ENCODE measurements at regions not wholly inside any gene's neighbourhood (a gene's known extent, or its start where the extent isn't known, plus 50 kb on each side); places are given as distances from the start of the nearest gene placed in this dataset.

- Histone ChIP-seq H3K27ac (ENCODE audit: low read depth in 1 of 2, low read length in 2 of 2) (no peak overlapping the region), H3K9me3 (ENCODE audit: control insufficient read depth, low read length) (no peaks in the 10 kb centered on the region), H3K36me3 (ENCODE audit: control insufficient read depth in 1 of 2, insufficient read depth in 2 of 2, low read length in 1 of 2) (no peaks in the 10 kb centered on the region), H3K4me1 (ENCODE audit: control insufficient read depth in 1 of 2, insufficient read depth in 2 of 2, low read length in 2 of 2) (no peaks in the 10 kb centered on the region), H3K4me3 (ENCODE audit: low read length in 2 of 2) (no peak overlapping the region), H3K27me3 (ENCODE audit: control insufficient read depth in 1 of 2, insufficient read depth in 2 of 2, low read length in 1 of 2) (no peaks in the 10 kb centered on the region)
- ATAC-seq (ENCODE audit: low FRiP score) (no peak), DNase-seq (no peak)
- WGBS, 2 donors, result 3 to 4% methylated on average over 1 of the region's 1 CpG
- intact Hi-C loops (cut with DNase I), result no loop called here
Measured at GRCh38 chr14:48384821-48385220, 709.4 kb upstream of the MDGA2 start.

GRCh38 chr14:48382961-48383360 is 707.6 kb upstream of the MDGA2 start:
- Histone ChIP-seq H3K27ac (ENCODE audit: low read depth in 1 of 2, low read length in 2 of 2) (no peak overlapping the region), H3K27me3 (ENCODE audit: control insufficient read depth in 1 of 2, insufficient read depth in 2 of 2, low read length in 1 of 2) (no peaks in the 10 kb centered on the region), H3K4me3 (ENCODE audit: low read length in 2 of 2) (no peak overlapping the region), H3K36me3 (ENCODE audit: control insufficient read depth in 1 of 2, insufficient read depth in 2 of 2, low read length in 1 of 2) (no peaks in the 10 kb centered on the region), H3K4me1 (ENCODE audit: control insufficient read depth in 1 of 2, insufficient read depth in 2 of 2, low read length in 2 of 2) (no peaks in the 10 kb centered on the region), H3K9me3 (ENCODE audit: control insufficient read depth, low read length) (no peaks in the 10 kb centered on the region)
- DNase-seq (peak in 1 of 2 donors; percentile 20), ATAC-seq (ENCODE audit: low FRiP score) (no peak)
- WGBS, 2 donors, result 89 to 91% methylated on average over 13 of the region's 13 CpGs
- intact Hi-C loops (cut with DNase I), result no loop called here

- Histone ChIP-seq H3K36me3 (ENCODE audit: control insufficient read depth in 1 of 2, insufficient read depth in 2 of 2, low read length in 1 of 2) (no peaks in the 10 kb centered on the region), H3K27me3 (ENCODE audit: control insufficient read depth in 1 of 2, insufficient read depth in 2 of 2, low read length in 1 of 2) (no peaks in the 10 kb centered on the region), H3K9me3 (ENCODE audit: control insufficient read depth, low read length) (no peaks in the 10 kb centered on the region), H3K27ac (ENCODE audit: low read depth in 1 of 2, low read length in 2 of 2) (no peak overlapping the region), H3K4me3 (ENCODE audit: low read length in 2 of 2) (no peak overlapping the region), H3K4me1 (ENCODE audit: control insufficient read depth in 1 of 2, insufficient read depth in 2 of 2, low read length in 2 of 2) (no peaks in the 10 kb centered on the region)
- intact Hi-C loops (cut with DNase I), result no loop called here
- 71 to 75% methylated on average over 1 of the region's 1 CpG for WGBS, 2 donors
- DNase-seq (no peak), ATAC-seq (ENCODE audit: low FRiP score) (no peak)
Measured at GRCh38 chr14:48378541-48378940, 703.1 kb upstream of the MDGA2 start.

GRCh38 chr14:48373981-48374380 is 698.6 kb upstream of the MDGA2 start:
- 19 to 27% methylated on average over 3 of the region's 3 CpGs for WGBS, 2 donors
- Histone ChIP-seq H3K36me3 (ENCODE audit: control insufficient read depth in 1 of 2, insufficient read depth in 2 of 2, low read length in 1 of 2) (no peaks in the 10 kb centered on the region), H3K27me3 (ENCODE audit: control insufficient read depth in 1 of 2, insufficient read depth in 2 of 2, low read length in 1 of 2) (no peaks in the 10 kb centered on the region), H3K4me1 (ENCODE audit: control insufficient read depth in 1 of 2, insufficient read depth in 2 of 2, low read length in 2 of 2) (no peaks in the 10 kb centered on the region), H3K4me3 (ENCODE audit: low read length in 2 of 2) (no peak overlapping the region), H3K9me3 (ENCODE audit: control insufficient read depth, low read length) (no peaks in the 10 kb centered on the region), H3K27ac (ENCODE audit: low read depth in 1 of 2, low read length in 2 of 2) (no peak overlapping the region)
- intact Hi-C loops (cut with DNase I), result no loop called here
- DNase-seq (no peak), ATAC-seq (ENCODE audit: low FRiP score) (no peak)

- H3K4me3 ChIP-seq (ENCODE audit: low read length in 2 of 2), result no peak overlapping the region
- intact Hi-C loops (cut with DNase I), result no loop called here
- H3K27ac ChIP-seq (ENCODE audit: low read depth in 1 of 2, low read length in 2 of 2), result no peak overlapping the region
- no peaks in the 10 kb centered on the region for H3K36me3 ChIP-seq (ENCODE audit: control insufficient read depth in 1 of 2, insufficient read depth in 2 of 2, low read length in 1 of 2)
- H3K4me1 ChIP-seq (ENCODE audit: control insufficient read depth in 1 of 2, insufficient read depth in 2 of 2, low read length in 2 of 2), result no peaks in the 10 kb centered on the region
- no peak for DNase-seq
- no peaks in the 10 kb centered on the region for H3K27me3 ChIP-seq (ENCODE audit: control insufficient read depth in 1 of 2, insufficient read depth in 2 of 2, low read length in 1 of 2)
- WGBS, 2 donors, result 59 to 63% methylated on average over 2 of the region's 2 CpGs
- H3K9me3 ChIP-seq (ENCODE audit: control insufficient read depth, low read length), result no peaks in the 10 kb centered on the region
- ATAC-seq (ENCODE audit: low FRiP score), result no peak
Measured at GRCh38 chr14:48350971-48351370, 675.6 kb upstream of the MDGA2 start.

GRCh38 chr14:48349689-48350088 is 674.3 kb upstream of the MDGA2 start:
- intact Hi-C loops (cut with DNase I), result no loop called here
- 87 to 88% methylated on average over 2 of the region's 2 CpGs for WGBS, 2 donors
- Histone ChIP-seq H3K27me3 (ENCODE audit: control insufficient read depth in 1 of 2, insufficient read depth in 2 of 2, low read length in 1 of 2) (no peaks in the 10 kb centered on the region), H3K27ac (ENCODE audit: low read depth in 1 of 2, low read length in 2 of 2) (no peak overlapping the region), H3K9me3 (ENCODE audit: control insufficient read depth, low read length) (no peaks in the 10 kb centered on the region), H3K4me1 (ENCODE audit: control insufficient read depth in 1 of 2, insufficient read depth in 2 of 2, low read length in 2 of 2) (no peaks in the 10 kb centered on the region), H3K36me3 (ENCODE audit: control insufficient read depth in 1 of 2, insufficient read depth in 2 of 2, low read length in 1 of 2) (no peaks in the 10 kb centered on the region), H3K4me3 (ENCODE audit: low read length in 2 of 2) (no peak overlapping the region)
- DNase-seq (no peak), ATAC-seq (ENCODE audit: low FRiP score) (no peak)

GRCh38 chr14:48341069-48341468 is 665.7 kb upstream of the MDGA2 start:
- WGBS, 2 donors, result 3 to 11% methylated on average over 1 of the region's 1 CpG
- H3K4me3 ChIP-seq (ENCODE audit: low read length in 2 of 2), result no peak overlapping the region

GRCh38 chr14:48333221-48333920 is 658.0 kb upstream of the MDGA2 start:
- 20 to 32% methylated on average over 2 of the region's 2 CpGs for WGBS, 2 donors
- intact Hi-C loops (cut with DNase I), result no loop called here
- Histone ChIP-seq H3K4me3 (ENCODE audit: low read length in 2 of 2) (no peak overlapping the region), H3K4me1 (ENCODE audit: control insufficient read depth in 1 of 2, insufficient read depth in 2 of 2, low read length in 2 of 2) (no peaks in the 10 kb centered on the region), H3K36me3 (ENCODE audit: control insufficient read depth in 1 of 2, insufficient read depth in 2 of 2, low read length in 1 of 2) (no peaks in the 10 kb centered on the region), H3K27me3 (ENCODE audit: control insufficient read depth in 1 of 2, insufficient read depth in 2 of 2, low read length in 1 of 2) (no peaks in the 10 kb centered on the region), H3K27ac (ENCODE audit: low read depth in 1 of 2, low read length in 2 of 2) (no peak overlapping the region), H3K9me3 (ENCODE audit: control insufficient read depth, low read length) (no peaks in the 10 kb centered on the region)
- DNase-seq (no peak), ATAC-seq (ENCODE audit: low FRiP score) (no peak)

More at GRCh38 chr14:48341069-48341468, 665.7 kb upstream of the MDGA2 start:
- Histone ChIP-seq H3K27ac (ENCODE audit: low read depth in 1 of 2, low read length in 2 of 2) (no peak overlapping the region), H3K9me3 (ENCODE audit: control insufficient read depth, low read length) (no peaks in the 10 kb centered on the region), H3K4me1 (ENCODE audit: control insufficient read depth in 1 of 2, insufficient read depth in 2 of 2, low read length in 2 of 2) (no peaks in the 10 kb centered on the region), H3K36me3 (ENCODE audit: control insufficient read depth in 1 of 2, insufficient read depth in 2 of 2, low read length in 1 of 2) (no peaks in the 10 kb centered on the region), H3K27me3 (ENCODE audit: control insufficient read depth in 1 of 2, insufficient read depth in 2 of 2, low read length in 1 of 2) (no peaks in the 10 kb centered on the region)
- ATAC-seq (ENCODE audit: low FRiP score) (no peak), DNase-seq (no peak)
- intact Hi-C loops (cut with DNase I), result no loop called here

GRCh38 chr14:48331421-48331820 is 656.0 kb upstream of the MDGA2 start:
- H3K4me1 ChIP-seq (ENCODE audit: control insufficient read depth in 1 of 2, insufficient read depth in 2 of 2, low read length in 2 of 2), result no peaks in the 10 kb centered on the region
- H3K36me3 ChIP-seq (ENCODE audit: control insufficient read depth in 1 of 2, insufficient read depth in 2 of 2, low read length in 1 of 2), result no peaks in the 10 kb centered on the region
- DNase-seq, result no peak
- ATAC-seq (ENCODE audit: low FRiP score), result no peak
- no peak overlapping the region for H3K27ac ChIP-seq (ENCODE audit: low read depth in 1 of 2, low read length in 2 of 2)
- peaks cover 1% of the 10 kb centered on the region for H3K9me3 ChIP-seq (ENCODE audit: control insufficient read depth, low read length)
- no peak overlapping the region for H3K4me3 ChIP-seq (ENCODE audit: low read length in 2 of 2)
- H3K27me3 ChIP-seq (ENCODE audit: control insufficient read depth in 1 of 2, insufficient read depth in 2 of 2, low read length in 1 of 2), result no peaks in the 10 kb centered on the region
- WGBS, 2 donors, result 12 to 45% methylated on average over 1 of the region's 1 CpG
- intact Hi-C loops (cut with DNase I), result no loop called here
